ENCODE measurements at regions not wholly inside any gene's neighbourhood (a gene's known extent, or its start where the extent isn't known, plus 50 kb on each side); places are given as distances from the start of the nearest gene placed in this dataset.
"Not testable (repeated sequence)": the region's sequence is repeated elsewhere in the genome, so short reads cannot be mapped to it uniquely, and the experiment has no call there.

DNA sequence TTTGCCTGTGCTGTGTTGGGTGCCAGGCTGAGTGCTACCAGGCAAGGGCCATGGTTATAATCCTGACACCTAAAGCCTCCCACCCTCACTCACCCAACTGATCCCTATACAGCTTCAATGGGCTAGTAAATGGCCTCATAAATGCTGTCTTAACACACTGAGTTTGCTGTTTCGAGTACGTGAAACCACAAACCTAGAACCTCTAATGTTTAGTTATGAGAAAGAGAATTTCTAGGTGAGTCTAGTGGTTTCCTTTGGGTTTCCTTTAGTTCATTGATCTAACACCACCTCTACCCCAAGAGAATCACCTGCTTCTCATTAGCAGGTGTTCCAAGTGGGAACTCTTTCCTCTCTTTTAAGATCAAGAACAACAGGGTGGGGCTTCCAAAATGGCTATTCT lies 172.0 kb downstream of the MC4R start:
- DNase-seq: no peak

DNA sequence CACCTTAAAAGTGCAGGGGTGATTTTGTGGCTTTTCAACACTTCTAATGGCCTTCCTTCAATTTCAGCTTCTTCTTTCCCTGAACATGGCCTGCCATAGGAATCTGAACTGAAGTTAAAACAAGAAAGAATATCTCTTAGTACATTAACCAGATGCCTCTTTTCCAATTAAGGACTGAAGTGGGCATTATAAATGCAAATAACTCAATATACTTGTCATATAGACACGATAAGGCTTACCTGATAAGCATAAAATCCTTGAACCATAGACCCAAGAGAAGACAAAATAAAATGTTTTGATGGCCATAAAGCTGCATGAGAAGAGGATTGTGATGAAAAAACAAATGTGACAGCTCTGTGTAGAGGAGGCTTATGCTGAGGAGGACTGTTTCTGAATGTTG lies 173.1 kb downstream of the MC4R start:
- no peak for DNase-seq

DNA sequence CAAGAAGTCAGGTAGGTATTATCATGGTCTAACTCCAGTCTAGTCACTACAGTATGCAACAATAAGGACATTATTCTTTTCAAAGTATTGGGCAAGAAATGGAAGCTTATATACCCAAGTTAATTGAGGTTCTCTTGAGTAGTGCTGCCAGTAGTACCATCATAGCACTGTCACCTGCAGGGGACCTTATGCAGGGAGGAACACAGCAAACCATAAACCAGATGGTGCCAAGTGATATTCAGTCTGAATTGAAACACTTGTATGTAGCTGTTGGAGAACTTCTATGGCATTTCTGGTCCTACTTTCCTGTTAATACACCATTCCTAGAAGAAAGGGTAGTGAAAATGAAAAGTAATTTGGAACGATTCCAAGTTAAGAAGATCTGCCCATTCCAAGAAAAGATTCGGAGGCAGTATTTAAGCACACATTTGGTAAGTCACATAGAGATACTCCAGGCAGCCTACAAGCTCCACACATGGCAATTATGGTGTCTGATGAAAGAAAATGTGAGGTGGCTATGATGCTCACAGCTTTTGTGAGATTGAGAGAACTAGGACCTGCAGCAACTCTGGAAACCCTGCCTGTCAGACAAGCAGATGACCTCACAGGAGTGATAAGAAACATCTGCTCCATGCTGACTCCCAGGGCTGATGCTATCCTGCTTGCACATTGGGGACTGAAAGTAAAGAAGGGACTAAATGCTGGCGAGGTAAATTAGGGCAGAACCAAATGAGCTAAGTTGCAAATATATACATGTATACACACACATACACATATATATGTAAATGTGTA lies 174.7 kb downstream of the MC4R start:
- DNase-seq: no peak

DNA sequence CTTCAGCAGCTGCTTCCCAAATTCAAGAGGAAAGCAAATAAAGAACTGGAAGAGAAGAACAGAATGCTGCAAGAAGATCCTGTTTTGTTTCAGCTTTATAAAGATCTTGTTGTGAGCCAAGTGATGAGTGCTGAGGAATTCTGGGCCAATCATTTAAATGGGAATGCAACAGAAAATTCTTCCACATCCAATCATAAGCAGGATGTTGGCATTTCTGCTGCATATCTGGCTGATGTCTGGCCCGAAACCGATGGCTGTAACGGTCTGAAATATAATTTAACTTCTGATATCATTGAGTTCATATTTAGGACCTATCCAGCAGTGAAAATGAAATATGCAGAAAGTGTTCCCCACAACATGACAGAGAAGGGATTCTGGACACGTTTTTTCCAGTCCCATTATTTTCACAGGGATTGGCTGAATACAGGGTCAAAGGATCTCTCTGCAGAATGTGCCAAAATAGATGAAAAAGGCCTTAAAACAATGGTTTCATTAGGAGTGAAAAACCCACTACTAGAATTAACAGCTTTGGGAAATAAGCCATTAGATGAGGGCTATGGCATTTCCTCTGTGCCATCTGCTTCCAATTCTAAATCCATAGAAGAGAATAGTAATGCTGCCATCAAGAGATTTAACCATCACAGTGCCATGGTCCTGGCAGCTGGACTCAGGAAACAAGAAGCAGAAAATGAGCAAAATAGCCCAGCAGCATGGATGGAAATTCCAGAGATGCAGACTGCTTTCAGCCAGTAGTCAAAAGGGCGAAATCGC lies 175.6 kb downstream of the MC4R start:
- no peak for DNase-seq

DNA sequence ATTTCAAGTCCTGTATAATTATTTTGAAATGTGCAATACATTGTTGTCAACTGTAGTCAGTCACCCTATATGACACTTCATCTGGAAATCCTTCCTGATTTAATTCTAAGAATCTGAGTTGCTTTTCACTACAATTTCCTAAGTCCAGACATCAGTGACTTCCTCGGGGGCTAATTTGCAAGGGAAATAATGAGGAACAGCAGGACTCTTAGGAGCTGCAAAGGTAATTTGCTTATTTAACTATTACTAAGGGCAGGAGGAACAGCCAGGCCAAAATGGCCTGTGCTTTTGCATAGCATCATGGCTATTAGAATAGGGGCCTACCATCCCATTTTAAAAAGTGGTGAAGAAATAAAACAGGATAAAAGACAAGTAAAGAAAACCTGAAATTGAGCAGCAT lies 178.8 kb downstream of the MC4R start:
- DNase-seq: no peak

DNA sequence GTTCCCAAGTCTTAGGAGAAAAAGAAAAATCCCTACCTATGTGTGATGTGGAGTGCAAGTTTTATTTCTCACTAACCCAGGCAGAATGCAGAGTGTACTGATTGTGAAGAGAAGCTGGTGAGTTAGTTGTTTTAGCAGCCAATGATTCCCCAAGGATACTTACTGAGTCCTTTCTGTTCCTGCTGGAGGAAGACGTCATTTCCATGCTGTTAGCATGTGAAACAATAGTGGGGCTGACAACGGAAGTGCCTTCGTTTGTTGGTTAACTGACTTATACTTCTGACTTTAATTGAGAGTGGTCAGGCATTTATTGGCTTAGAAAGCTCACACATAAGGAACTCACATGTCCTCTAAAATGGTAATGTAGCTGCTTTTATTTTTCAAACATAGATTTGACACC lies 180.6 kb downstream of the MC4R start:
- no peak for DNase-seq

DNA sequence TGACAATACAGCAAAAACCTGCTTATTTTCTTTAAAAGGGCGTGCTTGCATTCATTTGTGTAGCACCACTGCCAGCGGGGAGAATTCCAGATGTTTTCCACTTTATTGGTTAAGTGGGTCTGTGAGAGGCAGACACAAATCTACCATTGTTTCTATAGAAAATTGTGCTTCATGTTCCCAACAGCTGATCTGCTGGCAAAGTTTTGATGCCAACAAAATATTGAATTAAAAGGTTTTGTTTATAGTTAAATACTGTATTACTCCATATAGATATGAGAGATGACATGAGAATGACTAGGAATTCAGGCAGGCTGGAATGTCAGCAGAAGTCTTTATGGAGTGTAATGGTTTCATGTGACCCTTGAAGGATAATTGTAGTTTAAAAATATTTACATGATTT lies 182.7 kb downstream of the MC4R start:
- DNase-seq: no peak

DNA sequence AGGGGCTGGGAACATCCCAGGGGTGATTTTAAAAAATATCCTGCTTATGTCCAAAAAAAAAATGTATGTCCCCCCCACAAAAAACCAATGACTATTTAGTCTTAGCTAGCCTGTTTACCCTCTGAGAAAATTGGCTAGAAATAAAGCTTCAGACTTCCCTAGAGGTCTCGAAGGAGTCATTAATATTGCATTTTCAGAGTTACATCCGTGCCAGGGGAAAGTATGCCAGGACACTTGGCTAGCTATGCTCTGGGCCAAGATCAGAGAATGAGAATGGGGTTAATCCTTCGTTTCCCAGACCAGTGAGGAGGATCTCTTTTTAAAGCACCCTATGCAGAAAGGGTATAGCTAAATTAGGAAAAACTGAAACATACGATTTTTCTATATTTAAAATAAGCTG lies 183.6 kb downstream of the MC4R start:
- no peak for DNase-seq

DNA sequence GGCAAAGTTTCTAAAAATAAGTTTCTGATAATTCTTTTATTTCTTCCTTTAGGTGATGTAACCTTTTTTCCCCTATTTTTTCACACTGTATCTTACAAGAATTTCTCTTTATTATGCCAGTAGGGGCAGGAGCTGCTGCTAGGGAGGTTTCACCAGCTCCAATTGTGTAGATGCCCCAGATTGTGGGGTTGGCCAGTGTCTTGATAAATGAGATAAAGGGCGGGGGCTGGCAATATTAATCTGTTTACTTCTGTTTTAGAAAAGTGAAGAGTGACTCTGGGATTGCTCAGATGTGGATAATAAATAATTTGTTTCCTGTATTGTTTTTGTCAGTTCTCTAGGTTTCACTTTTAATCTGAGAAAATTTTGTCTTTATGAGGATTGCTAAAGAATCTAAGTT lies 190.4 kb downstream of the MC4R start:
- DNase-seq: no peak

DNA sequence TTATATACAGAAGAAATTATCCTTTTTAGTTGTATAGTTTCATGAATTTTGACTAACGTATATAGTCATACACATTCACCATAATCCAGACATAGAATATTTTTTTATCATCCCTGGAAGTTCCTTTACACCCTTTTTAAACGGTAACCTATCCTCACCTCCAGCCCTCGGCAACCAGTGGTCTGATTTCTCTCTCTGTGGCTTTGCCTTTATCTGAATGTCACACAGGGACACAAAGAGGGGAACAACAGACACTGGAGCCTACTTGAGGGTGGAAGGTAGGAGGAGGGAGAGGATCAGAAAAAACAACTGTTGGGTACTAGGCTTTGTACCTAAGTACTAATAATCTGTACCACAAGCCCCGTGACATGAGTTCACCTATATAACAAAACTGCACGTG lies 191.9 kb downstream of the MC4R start:
- DNase-seq: no peak

DNA sequence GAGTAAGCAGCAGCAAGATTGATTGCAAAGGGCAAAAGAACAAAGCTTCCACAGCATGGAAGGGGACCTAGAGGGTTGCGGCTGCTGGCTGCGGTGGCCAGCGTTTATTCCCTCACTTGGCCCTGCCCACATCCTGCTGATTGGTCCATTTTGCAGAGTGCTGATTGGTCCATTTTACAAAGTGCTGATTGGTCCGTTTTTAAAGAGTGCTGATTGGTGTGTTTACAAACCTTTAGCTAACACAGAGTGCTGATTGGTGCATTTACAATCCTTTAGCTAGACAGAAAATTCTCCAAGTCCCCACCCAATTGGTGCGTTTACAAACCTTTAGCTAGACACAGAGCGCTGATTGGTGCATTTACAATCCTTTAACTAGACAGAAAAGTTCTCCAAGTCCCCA lies 194.4 kb downstream of the MC4R start:
- not testable (repeated sequence) for DNase-seq

DNA sequence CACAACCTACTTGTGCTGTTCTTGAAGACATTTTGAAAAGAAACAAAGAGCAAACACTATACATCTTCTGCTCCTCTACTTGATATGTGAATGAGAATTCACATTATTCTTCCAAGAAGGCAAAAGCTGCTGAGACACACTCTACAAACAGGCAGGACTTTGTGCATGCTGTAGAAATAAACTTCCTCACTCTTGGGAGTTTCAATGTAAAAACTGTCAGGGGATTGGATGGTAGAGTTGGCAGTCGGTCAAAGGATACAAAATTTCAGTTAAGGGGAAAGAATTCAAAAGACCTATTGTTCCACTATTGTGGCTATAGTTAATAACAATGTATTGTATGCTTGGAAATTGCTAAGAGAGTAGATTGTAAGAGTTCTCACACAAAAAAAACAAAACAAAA lies 196.3 kb downstream of the MC4R start:
- DNase-seq: no peak

DNA sequence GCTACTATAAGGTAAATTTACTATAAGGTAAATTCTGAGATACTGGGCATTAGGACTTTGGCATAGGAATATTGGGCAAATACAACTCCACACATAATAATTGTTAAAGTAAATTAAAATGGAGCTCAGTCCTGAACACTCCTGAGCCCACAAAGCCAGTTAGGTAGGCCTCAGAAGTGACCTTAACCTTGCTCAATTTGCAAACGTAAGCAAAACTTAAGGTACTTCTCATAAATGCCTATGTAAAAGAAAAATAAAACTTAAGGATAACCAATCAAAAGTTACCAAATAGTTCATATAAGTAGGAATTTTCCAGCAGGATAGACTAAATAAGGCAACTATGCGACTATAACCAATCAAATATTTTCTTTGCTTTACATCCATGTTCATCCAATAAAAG lies 197.7 kb downstream of the MC4R start:
- no peak for DNase-seq

DNA sequence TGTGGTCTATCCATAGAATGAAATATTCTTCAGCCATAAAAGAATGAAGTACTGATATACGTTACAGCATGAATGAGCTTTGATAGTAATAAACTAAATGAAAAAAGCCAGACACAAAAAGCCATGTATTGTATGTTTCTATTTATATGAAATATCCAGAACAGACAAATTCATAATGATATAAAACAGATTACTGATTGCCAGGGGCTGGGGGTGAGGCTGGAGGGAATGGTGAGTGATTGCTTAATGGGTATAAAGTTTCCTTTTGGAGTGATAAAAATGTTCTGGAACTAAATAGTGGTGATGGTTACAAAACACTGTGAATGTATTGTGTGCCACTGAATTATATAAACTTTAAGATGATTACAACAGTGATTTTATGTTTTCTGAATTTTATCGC lies 200.5 kb downstream of the MC4R start:
- no peak for DNase-seq

DNA sequence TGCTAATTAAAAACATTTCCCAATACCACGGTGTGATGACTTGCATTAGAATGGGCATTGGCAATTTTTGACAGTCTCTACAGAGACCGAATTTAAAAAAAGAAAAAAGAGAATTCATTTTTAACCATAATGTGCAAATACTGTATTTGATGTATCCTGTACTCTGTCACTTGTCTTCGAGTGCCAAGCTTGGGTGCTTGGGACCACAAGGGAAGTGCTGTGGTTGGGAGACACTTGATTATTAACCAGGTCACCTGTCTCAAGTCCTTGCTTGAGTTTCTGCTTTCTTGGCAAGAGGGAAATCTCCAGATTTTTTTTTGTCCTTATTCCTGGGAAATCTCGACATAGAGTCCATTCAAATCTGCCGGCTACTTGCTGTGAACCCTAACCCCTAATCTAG lies 209.0 kb downstream of the MC4R start:
- DNase-seq: no peak

DNA sequence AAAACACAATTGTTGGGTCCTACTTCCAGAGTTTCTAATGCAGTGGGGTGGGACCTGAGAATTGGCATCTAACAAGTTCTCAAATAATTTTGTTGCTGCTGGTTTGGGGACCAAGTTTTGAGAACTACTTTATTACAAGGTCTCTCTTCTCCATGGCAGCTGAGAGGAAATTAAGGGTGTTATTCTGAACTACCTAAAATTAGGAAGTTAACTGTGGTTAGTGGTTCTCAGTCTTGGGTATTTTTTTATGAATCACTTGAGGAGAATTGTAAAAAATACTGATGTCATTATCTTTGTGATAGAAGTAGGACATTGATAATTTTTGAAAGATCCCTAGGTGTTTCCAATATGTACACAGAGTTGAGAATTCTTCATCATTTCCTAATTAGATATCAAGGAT lies 210.2 kb downstream of the MC4R start:
- DNase-seq: no peak

DNA sequence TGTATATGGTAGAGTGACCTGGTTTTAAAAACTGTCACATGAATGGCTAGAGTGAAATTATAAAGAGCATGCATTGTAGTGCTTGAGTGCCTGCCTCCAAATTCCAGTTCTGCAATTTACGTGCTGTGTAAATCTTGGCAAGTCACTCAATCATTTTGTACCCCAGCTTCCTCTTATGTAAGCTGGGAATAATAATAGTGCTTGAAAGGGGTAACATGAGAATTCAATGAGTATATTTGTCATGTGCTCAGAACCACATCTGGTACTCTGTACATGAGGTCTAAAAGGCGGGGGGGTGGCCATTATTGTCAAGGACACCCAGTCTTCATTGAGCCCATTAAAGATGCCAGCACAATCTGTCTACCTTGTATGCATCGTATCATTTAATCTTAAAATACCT lies 214.8 kb downstream of the MC4R start:
- DNase-seq: peak; percentile 3 to 8

DNA sequence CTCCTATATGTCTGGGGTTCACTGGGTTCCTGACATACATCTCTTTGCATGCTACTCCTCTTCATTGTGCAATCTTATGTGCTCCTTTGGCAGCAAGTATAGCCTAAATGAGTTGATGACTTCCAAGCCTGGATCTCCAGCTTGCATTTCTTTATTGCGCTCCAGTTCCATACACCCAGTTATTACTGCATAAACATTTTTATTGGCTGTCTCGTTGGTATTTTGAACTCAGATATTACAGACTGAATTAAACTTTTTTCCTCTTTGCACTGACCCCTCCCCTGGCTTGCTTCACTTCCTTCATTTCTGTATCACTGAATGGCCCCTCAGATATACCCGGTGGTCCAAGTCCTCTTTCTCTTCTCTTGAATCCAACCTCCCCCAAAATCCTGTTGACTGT lies 219.2 kb downstream of the MC4R start:
- no peak for DNase-seq

DNA sequence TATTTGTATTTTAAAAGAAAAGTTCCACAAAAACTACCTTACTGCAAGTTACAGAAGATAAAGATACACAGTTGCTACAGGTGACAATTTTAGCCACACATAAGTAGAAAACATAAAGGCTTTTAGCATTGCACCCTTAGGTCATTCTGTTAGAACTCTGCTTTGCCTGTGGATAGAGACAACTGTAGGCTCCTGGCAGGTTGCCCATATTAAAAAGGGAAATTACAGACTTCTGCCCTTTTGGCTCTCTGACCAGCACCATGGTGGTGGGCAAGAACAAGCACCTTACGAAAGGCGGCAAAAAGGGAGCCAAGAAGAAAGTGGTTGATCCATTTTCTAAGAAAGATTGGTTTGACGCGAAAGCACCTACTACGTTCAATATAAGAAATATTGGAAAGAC lies 223.3 kb downstream of the MC4R start:
- no peak for DNase-seq

DNA sequence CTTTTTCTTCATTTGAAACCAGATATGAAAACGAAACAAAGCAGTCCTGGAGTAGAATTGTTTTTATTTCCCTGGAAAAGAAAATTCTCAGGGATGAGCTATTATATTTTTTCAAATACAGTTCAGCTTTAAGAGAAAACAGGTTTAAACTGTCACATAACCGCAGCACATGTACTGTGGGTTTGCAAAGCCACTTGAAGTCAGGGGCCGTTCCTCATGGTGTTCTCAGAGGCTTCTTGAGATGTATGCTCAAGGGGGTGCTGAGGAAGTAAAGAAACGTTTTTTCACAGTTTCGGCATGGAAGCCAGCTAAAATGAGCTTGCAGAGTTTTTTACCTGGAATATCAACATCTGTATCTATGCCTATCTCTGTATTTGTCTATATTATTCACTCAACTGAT lies 225.3 kb downstream of the MC4R start:
- DNase-seq: no peak

DNA sequence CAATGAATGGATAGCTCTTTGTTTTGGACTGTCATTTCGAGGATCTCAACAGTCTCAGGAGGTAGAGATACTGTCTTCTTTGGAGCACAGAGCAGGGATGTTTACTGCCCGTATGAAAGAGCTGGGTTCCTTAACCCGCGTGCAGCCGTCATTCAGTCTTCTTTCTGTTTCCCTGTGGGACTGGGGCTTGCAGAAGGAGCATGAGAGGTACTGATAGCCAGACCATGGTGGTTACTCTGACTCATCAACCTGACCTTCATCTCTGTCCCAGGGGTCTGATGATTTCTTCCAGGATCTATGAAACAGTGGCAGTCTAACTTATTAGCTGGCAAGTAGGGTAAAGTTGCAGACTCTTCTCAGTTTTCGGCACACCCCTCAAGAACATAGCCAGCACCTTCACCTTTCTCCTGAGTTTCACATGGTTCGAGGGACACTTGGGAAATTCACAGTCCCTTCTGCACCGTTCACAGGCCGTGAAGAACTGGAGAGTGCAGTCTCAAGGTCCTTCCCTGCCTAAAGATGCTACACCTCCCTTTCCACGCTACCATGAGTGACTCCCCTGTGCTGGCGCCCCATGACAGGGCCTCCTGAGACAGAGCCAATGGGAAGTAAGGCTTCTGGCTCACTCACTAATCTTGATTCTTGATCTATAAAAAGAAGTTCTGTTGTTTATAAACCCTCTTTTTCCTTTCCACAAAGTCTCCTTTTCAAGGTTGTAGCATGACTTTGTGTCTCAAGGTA lies 226.2 kb downstream of the MC4R start:
- no peak for DNase-seq

DNA sequence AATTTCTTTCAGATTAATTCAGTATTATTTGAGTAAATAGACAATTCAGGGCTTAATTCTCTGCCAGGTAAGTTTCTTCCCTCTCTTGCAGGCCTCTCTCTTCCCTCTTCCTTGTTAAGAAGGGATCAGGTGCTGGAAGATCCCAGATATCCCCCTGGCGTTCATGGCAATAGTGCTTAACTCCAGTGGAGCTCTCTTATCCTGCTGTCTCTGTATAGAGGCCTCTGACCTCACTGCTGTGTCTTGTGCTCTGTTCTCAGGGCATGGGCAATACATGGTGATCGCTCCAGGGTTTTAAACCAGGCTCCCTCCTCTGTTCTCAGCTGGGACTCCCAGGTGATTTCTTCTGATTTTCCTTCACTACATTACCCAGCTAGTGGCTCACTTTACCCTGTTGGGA lies 226.8 kb downstream of the MC4R start:
- no peak for DNase-seq

DNA sequence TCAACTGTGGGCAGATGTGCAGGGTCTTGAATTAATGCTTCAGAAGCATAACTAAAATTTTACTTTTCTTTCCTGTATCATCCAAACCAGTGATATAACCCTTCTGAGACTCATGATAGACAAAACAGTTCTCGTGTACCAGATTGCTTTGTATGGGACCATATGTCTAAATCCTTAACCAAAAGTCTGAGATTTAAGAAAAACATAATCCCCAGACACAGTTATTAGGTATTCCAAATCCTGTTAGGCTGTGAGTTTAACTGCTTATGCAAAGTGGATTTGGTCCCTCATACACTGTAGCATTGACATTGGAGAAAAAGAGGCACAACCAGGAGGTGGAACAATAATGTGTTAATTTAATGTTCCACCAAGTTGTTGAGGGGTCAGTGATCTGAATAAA lies 235.0 kb downstream of the PMAIP1 start:
- no peak for DNase-seq

DNA sequence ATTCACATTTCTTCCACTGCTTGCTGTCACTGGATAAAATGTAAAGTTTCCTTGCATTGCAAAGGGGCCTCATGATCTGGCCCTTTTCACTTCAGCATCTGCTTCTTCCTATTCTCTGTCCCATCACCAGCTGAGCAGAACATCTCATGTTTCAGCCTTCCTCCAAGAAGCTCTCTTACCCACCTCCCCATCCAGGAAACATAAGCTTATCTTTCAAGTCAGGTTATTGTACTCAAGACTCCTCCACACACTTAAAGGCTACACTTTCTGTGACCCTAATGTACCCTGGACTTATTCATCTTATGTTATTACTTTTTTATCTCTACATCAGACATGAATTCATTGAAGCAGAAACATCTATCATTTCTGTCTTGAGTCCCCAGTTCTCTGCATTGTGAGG lies 230.5 kb downstream of the PMAIP1 start:
- DNase-seq: no peak

Measured in NCI-H2081 (cell line).